ENCODE measurements at regions not wholly inside any gene's neighbourhood (a gene's known extent, or its start where the extent isn't known, plus 50 kb on each side); places are given as distances from the start of the nearest gene placed in this dataset.

- TF ChIP-seq, protein P1, sequence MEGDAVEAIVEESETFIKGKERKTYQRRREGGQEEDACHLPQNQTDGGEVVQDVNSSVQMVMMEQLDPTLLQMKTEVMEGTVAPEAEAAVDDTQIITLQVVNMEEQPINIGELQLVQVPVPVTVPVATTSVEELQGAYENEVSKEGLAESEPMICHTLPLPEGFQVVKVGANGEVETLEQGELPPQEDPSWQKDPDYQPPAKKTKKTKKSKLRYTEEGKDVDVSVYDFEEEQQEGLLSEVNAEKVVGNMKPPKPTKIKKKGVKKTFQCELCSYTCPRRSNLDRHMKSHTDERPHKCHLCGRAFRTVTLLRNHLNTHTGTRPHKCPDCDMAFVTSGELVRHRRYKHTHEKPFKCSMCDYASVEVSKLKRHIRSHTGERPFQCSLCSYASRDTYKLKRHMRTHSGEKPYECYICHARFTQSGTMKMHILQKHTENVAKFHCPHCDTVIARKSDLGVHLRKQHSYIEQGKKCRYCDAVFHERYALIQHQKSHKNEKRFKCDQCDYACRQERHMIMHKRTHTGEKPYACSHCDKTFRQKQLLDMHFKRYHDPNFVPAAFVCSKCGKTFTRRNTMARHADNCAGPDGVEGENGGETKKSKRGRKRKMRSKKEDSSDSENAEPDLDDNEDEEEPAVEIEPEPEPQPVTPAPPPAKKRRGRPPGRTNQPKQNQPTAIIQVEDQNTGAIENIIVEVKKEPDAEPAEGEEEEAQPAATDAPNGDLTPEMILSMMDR (IDR thresholded peaks at IDR 0.05; ENCODE audit: control extremely low read depth, extremely low read depth), result no peak
- H3K4me1 ChIP-seq (ENCODE audit: control insufficient read depth in 5 of 5, insufficient read depth in 5 of 5, low read length in 5 of 5), result no peaks in the 10 kb centered on the region
- H3K36me3 ChIP-seq (ENCODE audit: control insufficient read depth in 4 of 4, insufficient read depth in 4 of 4, low read length in 4 of 4), result no peaks in the 10 kb centered on the region
- no peaks in the 10 kb centered on the region for H3K9me3 ChIP-seq (ENCODE audit: control insufficient read depth in 4 of 4, insufficient read depth in 3 of 4, low read length in 3 of 4)
- DNase-seq (no peak), ATAC-seq (ENCODE audit: insufficient read depth, low FRiP score) (no peak)
- no peak overlapping the region for H3K9ac ChIP-seq (ENCODE audit: insufficient read depth in 1 of 2, low read length in 2 of 2)
- no peak overlapping the region for H3K27ac ChIP-seq (ENCODE audit: low read depth in 1 of 2, low read length in 1 of 2)
- no peak overlapping the region for H3K4me3 ChIP-seq
- H3K27me3 ChIP-seq (ENCODE audit: control insufficient read depth in 3 of 3, insufficient read depth in 3 of 3, low read length in 2 of 3), result no peaks in the 10 kb centered on the region
- WGBS, 2 donors, result 81 to 88% methylated on average over 4 of the region's 4 CpGs
Observed at GRCh38 chr14:26932606-26933005, 334.8 kb upstream of the NOVA1 start.

DNA sequence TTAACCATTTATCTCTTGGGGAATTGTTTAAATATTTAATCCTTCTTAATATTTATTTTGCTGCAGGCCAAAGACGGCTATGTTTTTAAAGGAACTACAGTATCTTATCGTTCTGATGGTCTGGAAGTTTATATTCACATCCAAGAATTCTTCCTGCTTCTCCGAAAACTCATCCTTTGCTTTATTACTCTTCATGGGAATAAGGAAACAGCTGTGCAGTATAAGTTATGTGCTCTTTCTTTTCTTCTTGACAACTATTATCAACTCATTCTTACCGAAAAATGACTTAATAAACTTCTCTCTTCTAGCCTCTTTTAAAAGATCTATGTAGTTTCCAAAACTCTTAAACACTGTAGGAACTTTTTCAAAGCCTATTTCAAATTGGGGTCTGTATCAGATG is 335.6 kb upstream of the NOVA1 start:
- no peak for ATAC-seq (ENCODE audit: insufficient read depth, low FRiP score)
- no peaks in the 10 kb centered on the region for H3K4me1 ChIP-seq (ENCODE audit: control insufficient read depth in 5 of 5, insufficient read depth in 5 of 5, low read length in 5 of 5)
- H3K9me3 ChIP-seq (ENCODE audit: control insufficient read depth in 4 of 4, insufficient read depth in 3 of 4, low read length in 3 of 4), result no peaks in the 10 kb centered on the region
- no peaks in the 10 kb centered on the region for H3K36me3 ChIP-seq (ENCODE audit: control insufficient read depth in 4 of 4, insufficient read depth in 4 of 4, low read length in 4 of 4)
- no peak overlapping the region for H3K9ac ChIP-seq (ENCODE audit: insufficient read depth in 1 of 2, low read length in 2 of 2)
- WGBS, 2 donors, result 52 to 62% methylated on average over 4 of the region's 4 CpGs
- no peak overlapping the region for H3K27ac ChIP-seq (ENCODE audit: low read depth in 1 of 2, low read length in 1 of 2)
- TF ChIP-seq, protein P1 (IDR thresholded peaks at IDR 0.05; ENCODE audit: control extremely low read depth, extremely low read depth), result no peak
- no peak for DNase-seq
- no peaks in the 10 kb centered on the region for H3K27me3 ChIP-seq (ENCODE audit: control insufficient read depth in 3 of 3, insufficient read depth in 3 of 3, low read length in 2 of 3)
- no peak overlapping the region for H3K4me3 ChIP-seq

DNA sequence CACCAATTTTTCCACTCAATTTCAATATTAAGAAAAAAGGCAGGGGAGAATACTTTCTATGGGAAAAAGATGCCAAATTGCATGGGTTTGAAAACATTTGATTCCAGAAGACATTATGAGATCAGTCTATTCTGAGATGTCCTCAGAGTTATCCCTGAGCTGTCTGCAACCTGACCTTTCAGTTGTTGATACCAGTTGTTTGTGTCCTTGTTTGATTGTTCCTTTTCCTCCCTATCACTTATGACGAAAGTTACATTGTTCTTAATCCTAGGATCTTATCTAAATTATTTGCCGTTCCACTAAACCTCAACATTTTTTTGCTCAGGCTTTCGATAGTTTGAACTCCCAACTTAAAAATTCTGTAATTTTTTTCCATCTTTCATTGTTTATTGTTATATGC is 336.3 kb upstream of the NOVA1 start:
- no peaks in the 10 kb centered on the region for H3K36me3 ChIP-seq (ENCODE audit: control insufficient read depth in 4 of 4, insufficient read depth in 4 of 4, low read length in 4 of 4)
- TF ChIP-seq, protein P1 (IDR thresholded peaks at IDR 0.05; ENCODE audit: control extremely low read depth, extremely low read depth), result no peak
- H3K9ac ChIP-seq (ENCODE audit: insufficient read depth in 1 of 2, low read length in 2 of 2), result no peak overlapping the region
- H3K27me3 ChIP-seq (ENCODE audit: control insufficient read depth in 3 of 3, insufficient read depth in 3 of 3, low read length in 2 of 3), result no peaks in the 10 kb centered on the region
- 42 to 45% methylated on average over 3 of the region's 3 CpGs for WGBS, 2 donors
- H3K4me3 ChIP-seq, result no peak overlapping the region
- ATAC-seq (ENCODE audit: insufficient read depth, low FRiP score) (no peak), DNase-seq (no peak)
- H3K4me1 ChIP-seq (ENCODE audit: control insufficient read depth in 5 of 5, insufficient read depth in 5 of 5, low read length in 5 of 5), result no peaks in the 10 kb centered on the region
- no peaks in the 10 kb centered on the region for H3K9me3 ChIP-seq (ENCODE audit: control insufficient read depth in 4 of 4, insufficient read depth in 3 of 4, low read length in 3 of 4)
- no peak overlapping the region for H3K27ac ChIP-seq (ENCODE audit: low read depth in 1 of 2, low read length in 1 of 2)

GRCh38 chr14:26935733-26936132 is 337.9 kb upstream of the NOVA1 start:
- DNase-seq, result no peak
- WGBS, 2 donors, result 51 to 65% methylated on average over 4 of the region's 4 CpGs
- TF ChIP-seq, protein P1 (IDR thresholded peaks at IDR 0.05; ENCODE audit: control extremely low read depth, extremely low read depth), result no peak
- H3K9ac ChIP-seq (ENCODE audit: insufficient read depth in 1 of 2, low read length in 2 of 2), result no peak overlapping the region
- no peak overlapping the region for H3K27ac ChIP-seq (ENCODE audit: low read depth in 1 of 2, low read length in 1 of 2)
- no peaks in the 10 kb centered on the region for H3K27me3 ChIP-seq (ENCODE audit: control insufficient read depth in 3 of 3, insufficient read depth in 3 of 3, low read length in 2 of 3)
- H3K4me1 ChIP-seq (ENCODE audit: control insufficient read depth in 5 of 5, insufficient read depth in 5 of 5, low read length in 5 of 5), result no peaks in the 10 kb centered on the region
- no peak overlapping the region for H3K4me3 ChIP-seq
- ATAC-seq (ENCODE audit: insufficient read depth, low FRiP score), result no peak
- no peaks in the 10 kb centered on the region for H3K36me3 ChIP-seq (ENCODE audit: control insufficient read depth in 4 of 4, insufficient read depth in 4 of 4, low read length in 4 of 4)
- no peaks in the 10 kb centered on the region for H3K9me3 ChIP-seq (ENCODE audit: control insufficient read depth in 4 of 4, insufficient read depth in 3 of 4, low read length in 3 of 4)

Data from lung (tissue), 11 donors.